T-helper 2 cell treated with Interferon-gamma antibody and Interleukin-4, amounts not matched to agents 5 μg/mL and 100 μg/mL, for 36 hours (primary cell): ENCODE measurements at regions not wholly inside any gene's neighbourhood (a gene's known extent, or its start where the extent isn't known, plus 50 kb on each side); places are given as distances from the start of the nearest gene placed in this dataset.
"Not testable (repeated sequence)": the region's sequence is repeated elsewhere in the genome, so short reads cannot be mapped to it uniquely, and the experiment has no call there.

ENCODE experiments used
- DNase-seq: peaks from one replicate; pipeline ENCODE4 v3.0.0; 2021; ENCODE audit warnings: low spot score
- H3K27ac Mint-ChIP-seq: one replicate; pipeline ENCODE4 v1.8.0; 2021; ENCODE audit warnings: mild to moderate bottlenecking, mixed read lengths
- H3K27me3 Mint-ChIP-seq: one replicate; pipeline ENCODE4 v1.8.0; 2021; ENCODE audit warnings: low read depth, mixed read lengths
- H3K36me3 Mint-ChIP-seq: one replicate; pipeline ENCODE4 v1.8.0; 2021; ENCODE audit warnings: low read depth, mixed read lengths
- H3K4me1 Mint-ChIP-seq: one replicate; pipeline ENCODE4 v1.8.0; 2021; ENCODE audit warnings: low read depth, mixed read lengths
- H3K4me3 Mint-ChIP-seq: one replicate; pipeline ENCODE4 v1.8.0; 2022; ENCODE audit warnings: mild to moderate bottlenecking, moderate library complexity, mixed read lengths
- H3K9me3 Mint-ChIP-seq: one replicate; pipeline ENCODE4 v1.8.0; 2021; ENCODE audit warnings: mixed read lengths

DNA sequence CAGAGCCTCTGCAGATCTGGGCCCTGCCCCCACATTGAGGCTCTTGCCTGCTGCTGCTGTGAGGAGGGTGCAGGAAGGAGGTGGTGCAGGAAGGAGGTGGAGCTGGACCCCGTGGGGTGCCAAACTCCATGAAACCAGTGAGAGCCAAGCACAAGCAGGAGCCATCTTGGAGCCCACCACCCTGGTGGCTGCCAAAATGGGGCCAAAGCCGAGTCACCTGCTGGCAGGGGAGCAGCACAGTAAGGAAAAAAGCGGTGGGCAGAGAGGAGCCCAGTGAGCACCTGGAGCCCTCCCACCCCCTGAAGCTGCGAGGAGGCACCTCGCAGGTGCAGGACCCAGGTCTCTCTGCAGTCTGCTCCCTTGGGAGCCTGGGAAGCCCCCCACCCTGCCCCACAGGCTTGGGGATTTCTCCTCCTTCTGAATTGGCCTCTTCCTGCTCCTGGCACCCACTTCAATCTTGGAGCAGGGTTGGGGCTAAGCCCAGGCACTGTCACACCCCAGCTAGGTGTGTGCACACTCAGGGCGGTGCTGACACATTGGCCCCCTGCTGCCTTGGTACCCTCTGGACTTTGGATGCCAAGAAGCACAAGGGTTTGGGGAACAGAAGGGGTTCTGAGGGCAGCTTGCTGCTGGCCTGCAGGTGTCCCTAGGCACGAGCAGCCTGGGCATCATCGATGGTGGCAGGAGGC is 245.4 kb upstream of the LRRTM4 start:
- no peaks in the 10 kb centered on the region for H3K36me3 Mint-ChIP-seq
- H3K4me1 Mint-ChIP-seq = no peaks in the 10 kb centered on the region
- H3K27me3 Mint-ChIP-seq = no peaks in the 10 kb centered on the region
- H3K4me3 Mint-ChIP-seq = no peak overlapping the region
- no peak overlapping the region for H3K27ac Mint-ChIP-seq
- H3K9me3 Mint-ChIP-seq = peaks cover 37% of the 10 kb centered on the region
- DNase-seq = no peak

DNA sequence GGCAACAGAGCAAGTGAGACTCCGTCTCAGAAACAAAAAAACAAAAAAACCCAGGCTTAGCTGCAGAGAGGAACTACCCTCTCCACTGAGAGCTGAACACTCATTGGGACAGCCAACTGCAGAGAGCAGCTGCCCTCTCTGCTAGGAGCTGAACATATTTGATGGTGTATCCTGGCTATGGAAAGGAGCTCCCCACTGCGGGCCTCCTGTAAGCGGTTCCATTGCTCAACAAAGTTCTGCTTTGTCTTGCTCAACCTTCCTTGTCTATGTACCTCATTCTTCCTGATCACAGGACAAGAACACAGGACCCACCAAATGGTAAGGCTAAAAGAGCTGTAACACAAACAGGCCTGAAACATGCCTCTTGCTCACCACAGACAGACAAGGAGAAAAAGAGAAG is 246.3 kb upstream of the LRRTM4 start:
- Mint-ChIP-seq H3K27ac (no peak overlapping the region), H3K4me3 (no peak overlapping the region), H3K4me1 (no peaks in the 10 kb centered on the region), H3K36me3 (no peaks in the 10 kb centered on the region), H3K9me3 (peaks cover 35% of the 10 kb centered on the region), H3K27me3 (no peaks in the 10 kb centered on the region)
- no peak for DNase-seq

GRCh38 chr2:77778917-77779316 is 256.7 kb upstream of the LRRTM4 start:
- DNase-seq = no peak
- Mint-ChIP-seq H3K9me3 (peaks cover 46% of the 10 kb centered on the region), H3K36me3 (no peaks in the 10 kb centered on the region), H3K27ac (no peak overlapping the region), H3K4me1 (no peaks in the 10 kb centered on the region), H3K4me3 (no peak overlapping the region), H3K27me3 (no peaks in the 10 kb centered on the region)

DNA sequence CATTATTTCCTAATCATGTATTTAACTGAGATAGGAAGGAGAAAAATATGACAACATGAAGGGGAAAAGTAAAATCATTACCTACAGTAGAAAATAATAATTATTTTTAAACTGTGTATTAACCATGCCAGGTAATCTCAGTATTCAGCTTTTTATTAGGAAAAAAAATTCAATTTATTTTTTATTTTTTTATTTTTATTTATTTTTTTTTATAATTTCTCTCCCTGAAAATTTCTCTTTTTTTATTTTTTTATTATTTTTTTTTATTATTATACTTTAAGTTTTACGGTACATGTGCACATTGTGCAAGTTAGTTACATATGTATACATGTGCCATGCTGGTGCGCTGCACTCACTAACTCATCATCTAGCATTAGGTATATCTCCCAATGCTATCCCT is 271.3 kb upstream of the LRRTM4 start:
- not testable (repeated sequence) for H3K36me3 Mint-ChIP-seq, H3K27ac Mint-ChIP-seq, H3K27me3 Mint-ChIP-seq, H3K4me1 Mint-ChIP-seq, H3K4me3 Mint-ChIP-seq, DNase-seq
- H3K9me3 Mint-ChIP-seq = peaks cover 30% of the 10 kb centered on the region

GRCh38 chr2:77796397-77796796 is 274.2 kb upstream of the LRRTM4 start:
- no peak overlapping the region for H3K27ac Mint-ChIP-seq
- H3K9me3 Mint-ChIP-seq = peaks cover 24% of the 10 kb centered on the region
- no peaks in the 10 kb centered on the region for H3K27me3 Mint-ChIP-seq
- H3K4me3 Mint-ChIP-seq = no peak overlapping the region
- no peaks in the 10 kb centered on the region for H3K4me1 Mint-ChIP-seq
- no peak for DNase-seq
- no peaks in the 10 kb centered on the region for H3K36me3 Mint-ChIP-seq

DNA sequence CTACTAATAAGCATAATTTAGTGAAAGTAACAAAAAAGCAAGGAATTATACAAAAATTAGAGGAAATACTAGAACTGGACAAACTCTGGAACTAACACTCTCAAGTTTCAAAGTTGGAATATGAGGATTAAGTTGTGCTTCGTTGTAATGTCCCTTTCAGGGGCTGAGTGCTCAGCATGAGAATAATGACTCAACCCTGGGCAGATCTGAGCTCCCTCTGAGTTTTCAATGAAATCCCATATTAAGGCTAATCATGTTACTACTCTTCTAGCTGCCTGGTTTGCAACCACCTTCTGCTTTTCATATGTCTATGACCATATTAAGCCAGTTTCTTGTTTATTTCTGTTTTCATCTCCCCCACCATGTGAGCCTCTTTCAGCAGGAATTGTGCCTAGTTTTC is 274.9 kb upstream of the LRRTM4 start:
- Mint-ChIP-seq H3K27me3 (no peaks in the 10 kb centered on the region), H3K4me1 (no peaks in the 10 kb centered on the region), H3K4me3 (no peak overlapping the region), H3K9me3 (peaks cover 18% of the 10 kb centered on the region), H3K36me3 (no peaks in the 10 kb centered on the region), H3K27ac (no peak overlapping the region)
- DNase-seq = no peak

DNA sequence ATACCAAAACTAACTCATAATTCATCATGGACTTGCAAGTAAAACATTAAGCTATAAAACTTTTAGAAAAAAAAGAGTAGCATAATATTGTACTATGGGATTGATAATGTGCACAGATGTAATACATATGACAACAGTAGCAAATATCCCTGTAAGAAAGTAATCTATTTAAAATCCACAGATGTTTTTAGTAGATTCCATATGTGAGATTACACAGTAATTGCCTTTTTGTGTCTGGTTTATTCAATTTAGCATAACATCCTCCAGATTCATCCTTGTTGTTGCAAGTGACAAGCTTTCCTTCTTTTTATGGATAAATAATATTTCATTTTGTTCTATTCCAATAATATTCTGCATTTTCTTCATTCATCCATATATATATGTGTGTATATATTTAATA is 278.2 kb upstream of the LRRTM4 start:
- H3K27me3 Mint-ChIP-seq = no peaks in the 10 kb centered on the region

GRCh38 chr2:77807531-77808215 is 285.5 kb upstream of the LRRTM4 start:
- Mint-ChIP-seq H3K27ac (no peak overlapping the region), H3K36me3 (peaks cover 2% of the 10 kb centered on the region), H3K4me3 (no peak overlapping the region), H3K9me3 (peaks cover 61% of the 10 kb centered on the region), H3K27me3 (no peaks in the 10 kb centered on the region), H3K4me1 (no peaks in the 10 kb centered on the region)
- DNase-seq = no peak

More for the DNA sequence above, 278.2 kb upstream of the LRRTM4 start:
- H3K4me1 Mint-ChIP-seq = no peaks in the 10 kb centered on the region
- no peak overlapping the region for H3K4me3 Mint-ChIP-seq
- H3K36me3 Mint-ChIP-seq = no peaks in the 10 kb centered on the region
- DNase-seq = no peak
- H3K9me3 Mint-ChIP-seq = peaks cover 30% of the 10 kb centered on the region
- H3K27ac Mint-ChIP-seq = no peak overlapping the region

- Mint-ChIP-seq H3K27me3 (no peaks in the 10 kb centered on the region), H3K36me3 (peaks cover 2% of the 10 kb centered on the region), H3K4me3 (no peak overlapping the region), H3K9me3 (peaks cover 63% of the 10 kb centered on the region), H3K4me1 (no peaks in the 10 kb centered on the region), H3K27ac (no peak overlapping the region)
- DNase-seq = no peak
These were observed 286.4 kb upstream of the LRRTM4 start for GRCh38 chr2:77808599-77808998.

DNA sequence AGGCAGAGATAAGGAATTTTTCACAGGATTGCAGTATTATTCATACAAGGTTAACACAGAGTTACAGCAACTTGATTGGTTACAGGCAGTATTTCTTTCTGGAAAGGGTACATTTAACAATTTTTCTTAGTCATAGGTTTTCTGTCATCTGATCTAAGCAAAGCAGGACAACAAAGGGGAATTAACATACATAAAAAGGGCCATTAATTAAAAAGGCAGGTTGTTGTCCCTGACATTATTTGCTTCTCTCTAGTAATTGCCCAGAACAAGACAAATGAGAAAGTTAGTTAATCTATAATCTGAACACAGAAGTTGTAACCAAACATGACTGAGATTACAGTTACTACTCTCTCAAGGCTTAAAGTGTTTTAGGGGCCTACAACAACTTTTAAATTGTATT is 291.4 kb upstream of the LRRTM4 start:
- DNase-seq = no peak
- Mint-ChIP-seq H3K27me3 (no peaks in the 10 kb centered on the region), H3K4me1 (no peaks in the 10 kb centered on the region), H3K27ac (no peak overlapping the region), H3K36me3 (peaks cover 2% of the 10 kb centered on the region), H3K4me3 (no peak overlapping the region), H3K9me3 (peaks cover 59% of the 10 kb centered on the region)

DNA sequence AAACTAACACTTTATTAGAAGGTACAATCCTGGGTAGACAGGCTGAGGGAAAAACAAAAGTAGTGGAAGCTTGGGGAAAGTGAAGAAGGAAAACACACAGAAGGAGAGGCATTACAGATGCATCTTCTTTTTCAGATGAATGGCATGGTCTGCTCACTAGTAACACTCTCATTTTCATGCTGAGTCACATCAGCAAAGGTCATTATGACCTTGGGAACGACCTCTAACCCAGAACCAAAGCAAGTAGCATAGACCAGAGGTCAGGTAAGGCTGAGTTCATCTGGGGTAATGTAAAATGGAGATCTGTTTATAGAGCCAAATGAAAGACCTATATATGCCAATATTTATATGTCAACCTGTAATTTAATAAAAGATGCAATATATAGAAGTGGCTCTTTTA is 294.4 kb upstream of the LRRTM4 start:
- H3K27me3 Mint-ChIP-seq = no peaks in the 10 kb centered on the region
- no peak overlapping the region for H3K27ac Mint-ChIP-seq
- H3K36me3 Mint-ChIP-seq = no peaks in the 10 kb centered on the region
- H3K9me3 Mint-ChIP-seq = peaks cover 53% of the 10 kb centered on the region
- no peak overlapping the region for H3K4me3 Mint-ChIP-seq
- H3K4me1 Mint-ChIP-seq = no peaks in the 10 kb centered on the region
- no peak for DNase-seq

DNA sequence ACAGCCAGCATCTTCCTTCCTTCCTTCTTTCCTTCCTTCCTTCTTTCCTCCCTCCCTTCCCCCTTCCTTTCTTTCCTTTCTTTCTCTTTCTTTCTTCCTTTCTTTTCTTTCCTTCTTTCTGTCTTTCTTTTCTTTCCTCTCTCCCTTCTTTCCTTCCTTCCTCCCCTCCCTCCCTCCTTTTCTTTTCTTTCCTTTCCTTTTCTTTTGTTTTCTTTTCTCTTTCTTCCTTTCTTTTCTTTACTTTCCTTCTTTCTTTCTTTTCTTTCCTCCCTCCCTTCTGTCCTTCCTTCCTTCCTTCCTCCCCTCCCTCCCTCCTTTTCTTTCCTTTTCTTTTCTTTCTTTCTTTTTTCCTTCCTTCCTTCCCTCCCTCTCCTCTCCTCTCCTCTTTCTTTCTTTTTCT is 296.0 kb upstream of the LRRTM4 start:
- H3K9me3 Mint-ChIP-seq = peaks cover 47% of the 10 kb centered on the region
- no peak for DNase-seq
- H3K4me3 Mint-ChIP-seq = no peak overlapping the region
- H3K4me1 Mint-ChIP-seq = no peaks in the 10 kb centered on the region
- H3K27me3 Mint-ChIP-seq = no peaks in the 10 kb centered on the region
- no peaks in the 10 kb centered on the region for H3K36me3 Mint-ChIP-seq
- H3K27ac Mint-ChIP-seq = no peak overlapping the region

- no peaks in the 10 kb centered on the region for H3K4me1 Mint-ChIP-seq
These were observed 300.9 kb upstream of the LRRTM4 start for GRCh38 chr2:77823028-77823427.

GRCh38 chr2:77831060-77831459 is 308.9 kb upstream of the LRRTM4 start:
- Mint-ChIP-seq H3K36me3 (no peaks in the 10 kb centered on the region), H3K9me3 (peaks cover 65% of the 10 kb centered on the region), H3K4me3 (no peak overlapping the region), H3K27ac (no peak overlapping the region), H3K4me1 (no peaks in the 10 kb centered on the region), H3K27me3 (no peaks in the 10 kb centered on the region)
- DNase-seq = no peak

More at GRCh38 chr2:77823028-77823427, 300.9 kb upstream of the LRRTM4 start:
- Mint-ChIP-seq H3K9me3 (peaks cover 58% of the 10 kb centered on the region), H3K27me3 (no peaks in the 10 kb centered on the region), H3K27ac (no peak overlapping the region), H3K4me3 (no peak overlapping the region), H3K36me3 (no peaks in the 10 kb centered on the region)
- no peak for DNase-seq

- Mint-ChIP-seq H3K4me1 (no peaks in the 10 kb centered on the region), H3K27ac (no peak overlapping the region), H3K4me3 (no peak overlapping the region), H3K36me3 (no peaks in the 10 kb centered on the region), H3K27me3 (no peaks in the 10 kb centered on the region), H3K9me3 (peaks cover 65% of the 10 kb centered on the region)
- DNase-seq = no peak
These were observed 309.3 kb upstream of the LRRTM4 start for GRCh38 chr2:77831471-77831870.
